CD14-positive monocyte (primary cell): ENCODE measurements at regions not wholly inside any gene's neighbourhood (a gene's known extent, or its start where the extent isn't known, plus 50 kb on each side); places are given as distances from the start of the nearest gene placed in this dataset.

ENCODE experiments used
- DNase-seq, 3 donors: peaks; one replicate each; pipeline ENCODE4 v3.0.0-alpha.2; 2011 to 2022
- H2AFZ ChIP-seq: 2 replicates; pipeline ENCODE4 v1.6.0; 2012; ENCODE audit warnings: mild to moderate bottlenecking, low read depth, low read length, inconsistent platforms; ENCODE audit not compliant: insufficient read depth, poor library complexity, severe bottlenecking
- H3K27ac ChIP-seq, 2 donors: 1 replicate in 1 of 2; 2 replicates in 1 of 2; pipeline ENCODE4 v1.5.1; 2012 to 2013; ENCODE audit warnings: low read length in 2 of 2, control low read depth in 1 of 2, inconsistent platforms in 1 of 2, low read depth in 1 of 2, mild to moderate bottlenecking in 1 of 2
- H3K27me3 ChIP-seq, 2 donors: one replicate each; pipeline versions ENCODE4 v1.6.0 to v1.6.1; 2011 to 2013; ENCODE audit warnings: low read length in 2 of 2; ENCODE audit not compliant: control insufficient read depth in 2 of 2, insufficient read depth in 2 of 2
- H3K36me3 ChIP-seq, 2 donors: replicated peaks in 1 of 2; 1 replicate in 1 of 2; 2 replicates in 1 of 2; pipeline versions ENCODE4 v1.5.1 to v1.6.1; 2012 to 2013; ENCODE audit warnings: low read length in 2 of 2, control low read depth in 1 of 2, inconsistent platforms in 1 of 2, mild to moderate bottlenecking in 1 of 2; ENCODE audit not compliant: insufficient read depth in 2 of 2, control insufficient read depth in 1 of 2
- H3K4me1 ChIP-seq, 2 donors: 1 replicate in 1 of 2; 2 replicates in 1 of 2; pipeline versions ENCODE4 v1.5.1 to v1.6.1; 2012 to 2013; ENCODE audit warnings: low read length in 2 of 2, control low read depth in 1 of 2, inconsistent platforms in 1 of 2, mild to moderate bottlenecking in 1 of 2, moderate library complexity in 1 of 2; ENCODE audit not compliant: insufficient read depth in 2 of 2, control insufficient read depth in 1 of 2
- H3K4me2 ChIP-seq: replicated peaks from 2 replicates; pipeline ENCODE3; 2012; ENCODE audit warnings: low read length, moderate library complexity, mild to moderate bottlenecking; ENCODE audit not compliant: poor library complexity, severe bottlenecking; ENCODE audit errors: extremely low read depth
- H3K4me3 ChIP-seq, 3 experiments: fragments of 200-600 bp in 1 of 3; sonication (generic) in 1 of 3; replicated peaks in 1 of 3; 1 replicate in 2 of 3; 2 replicates in 1 of 3; pipeline ENCODE4 v1.5.1; 2011 to 2013; ENCODE audit warnings: low read length in 3 of 3, mild to moderate bottlenecking in 3 of 3, control low read depth in 2 of 3, low read depth in 2 of 3, inconsistent platforms in 1 of 3, moderate library complexity in 1 of 3
- H3K79me2 ChIP-seq: 2 replicates; pipeline ENCODE4 v1.6.0; 2012; ENCODE audit warnings: mild to moderate bottlenecking, control low read depth, inconsistent platforms, low read length, moderate library complexity; ENCODE audit not compliant: insufficient read depth
- H3K9ac ChIP-seq: 2 replicates; pipeline ENCODE4 v1.6.0; 2017; ENCODE audit warnings: low read length, mild to moderate bottlenecking; ENCODE audit not compliant: insufficient read depth, poor library complexity, severe bottlenecking
- H3K9me3 ChIP-seq, 2 donors: replicated peaks in 1 of 2; 1 replicate in 1 of 2; 2 replicates in 1 of 2; pipeline versions ENCODE4 v1.5.1 to v1.6.1; 2012 to 2013; ENCODE audit warnings: low read length in 2 of 2, control low read depth in 1 of 2; ENCODE audit not compliant: control insufficient read depth in 1 of 2, insufficient read depth in 1 of 2
- H4K20me1 ChIP-seq: 2 replicates; pipeline ENCODE4 v1.6.0; 2012; ENCODE audit warnings: mild to moderate bottlenecking, low read length, control low read depth, moderate library complexity; ENCODE audit not compliant: insufficient read depth
- H3K27ac Mint-ChIP-seq, 7 donors: one replicate each; pipeline ENCODE4 v1.8.0; 2020; ENCODE audit warnings: mild to moderate bottlenecking in 7 of 7, mixed read lengths in 7 of 7, moderate library complexity in 6 of 7, inconsistent platforms in 2 of 7
- H3K27me3 Mint-ChIP-seq, 3 donors: one replicate each; pipeline ENCODE4 v1.8.0; 2021 to 2022; ENCODE audit warnings: low read depth in 3 of 3, mild to moderate bottlenecking in 3 of 3, mixed read lengths in 3 of 3, moderate library complexity in 3 of 3, inconsistent platforms in 1 of 3
- H3K36me3 Mint-ChIP-seq, 2 donors: one replicate each; pipeline ENCODE4 v1.8.0; 2020; ENCODE audit warnings: mixed read lengths in 2 of 2, inconsistent platforms in 1 of 2, mild to moderate bottlenecking in 1 of 2
- H3K4me1 Mint-ChIP-seq: one replicate; pipeline ENCODE4 v1.8.0; 2020; ENCODE audit warnings: mild to moderate bottlenecking, mixed read lengths
- H3K4me3 Mint-ChIP-seq, 2 donors: one replicate each; pipeline ENCODE4 v1.8.0; 2020; ENCODE audit warnings: mild to moderate bottlenecking in 2 of 2, mixed read lengths in 2 of 2, moderate library complexity in 1 of 2
- H3K9me3 Mint-ChIP-seq, 7 donors: one replicate each; pipeline ENCODE4 v1.8.0; 2020 to 2022; ENCODE audit warnings: mixed read lengths in 7 of 7, mild to moderate bottlenecking in 6 of 7, moderate library complexity in 6 of 7, inconsistent platforms in 2 of 7
- WGBS: methylation state at CpG from one replicate; pipeline ENCODE4 v1.1.5; 2013; ENCODE audit warnings: missing lambda C conversion rate; ENCODE audit not compliant: insufficient coverage; 5-methylcytosine and 5-hydroxymethylcytosine counted together
- intact Hi-C, 2 donors: fragments of 100-400 bp; cut with micrococcal nuclease; formaldehyde crosslinking; loops; one replicate each; pipeline versions ENCODE4 v1.15.0 to v1.15.1; 2023
- TF ChIP-seq, protein P1 (sequence below): fragments of 200-600 bp; IDR thresholded peaks from one replicate; pipeline ENCODE4 v1.8.0; 2022; ENCODE audit warnings: antibody characterized with exemption, mild to moderate bottlenecking

DNA sequence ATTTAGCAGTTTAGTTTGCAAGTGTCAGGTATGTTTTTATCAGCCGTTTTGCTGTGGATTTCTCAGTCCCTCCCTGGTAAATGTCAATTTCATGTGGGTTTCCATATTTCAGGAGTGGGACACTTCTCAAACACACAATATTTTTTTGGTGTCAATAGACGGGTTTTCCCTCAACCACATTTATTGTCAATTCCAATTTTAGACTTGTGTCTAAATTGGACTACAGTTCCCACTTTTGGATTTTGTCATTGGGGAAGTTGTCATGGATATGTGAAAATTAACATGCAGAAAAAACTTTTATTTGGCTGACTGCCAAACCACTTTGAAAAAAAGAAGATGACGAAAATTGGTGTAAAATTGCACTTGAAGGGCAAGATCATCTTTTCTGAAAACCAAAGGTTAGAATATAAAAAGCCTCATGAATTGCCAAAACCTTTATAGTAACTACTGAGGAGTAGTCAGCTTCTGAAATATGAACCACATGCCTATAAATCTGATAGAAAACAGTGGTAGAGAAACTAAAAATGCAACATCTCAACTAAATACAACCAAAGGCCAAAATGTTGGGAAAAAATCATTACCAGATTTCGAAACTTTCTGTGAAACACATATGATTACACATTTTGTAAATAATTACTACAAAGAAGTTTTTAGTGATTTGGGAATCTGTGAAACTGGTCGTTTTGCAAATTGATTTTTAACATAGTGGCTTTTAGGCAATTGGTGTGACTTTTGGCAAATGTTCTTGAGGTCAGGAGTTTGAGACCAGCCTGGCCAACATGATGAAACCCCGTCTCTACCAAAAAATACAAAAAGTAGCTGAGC is 106.4 kb downstream of the BCL2L11 start:
- H3K79me2 ChIP-seq = no peaks in the 10 kb centered on the region
- H3K4me1 Mint-ChIP-seq = peaks cover 22% of the 10 kb centered on the region
- H3K4me2 ChIP-seq = no peak overlapping the region
- no peak overlapping the region for H3K4me3 ChIP-seq
- H3K9ac ChIP-seq = no peak overlapping the region
- H3K36me3 Mint-ChIP-seq = peaks cover 2 to 15% of the 10 kb centered on the region in 2 donors
- H3K36me3 ChIP-seq = no peaks in the 10 kb centered on the region
- H2AFZ ChIP-seq = no peak overlapping the region
- H3K27ac ChIP-seq = no peak overlapping the region
- peak; percentile 49 to 58 (median 56) for DNase-seq
- no peak overlapping the region for H3K4me3 Mint-ChIP-seq
- H3K9me3 ChIP-seq = peaks cover 5 to 26% of the 10 kb centered on the region in 2 donors
- H3K27me3 Mint-ChIP-seq = peaks cover 0 to 5% (median 2%) of the 10 kb centered on the region in 3 donors
- H3K9me3 Mint-ChIP-seq = peaks cover 11 to 24% (median 19%) of the 10 kb centered on the region in 7 donors
- H4K20me1 ChIP-seq = no peaks in the 10 kb centered on the region
- peaks cover 21 to 22% of the 10 kb centered on the region in 2 donors for H3K4me1 ChIP-seq
- H3K27ac Mint-ChIP-seq = peak overlapping the region in 5 of 7 donors; percentile 31 to 78 (median 49)
- no peaks in the 10 kb centered on the region for H3K27me3 ChIP-seq
- TF ChIP-seq, protein P1, sequence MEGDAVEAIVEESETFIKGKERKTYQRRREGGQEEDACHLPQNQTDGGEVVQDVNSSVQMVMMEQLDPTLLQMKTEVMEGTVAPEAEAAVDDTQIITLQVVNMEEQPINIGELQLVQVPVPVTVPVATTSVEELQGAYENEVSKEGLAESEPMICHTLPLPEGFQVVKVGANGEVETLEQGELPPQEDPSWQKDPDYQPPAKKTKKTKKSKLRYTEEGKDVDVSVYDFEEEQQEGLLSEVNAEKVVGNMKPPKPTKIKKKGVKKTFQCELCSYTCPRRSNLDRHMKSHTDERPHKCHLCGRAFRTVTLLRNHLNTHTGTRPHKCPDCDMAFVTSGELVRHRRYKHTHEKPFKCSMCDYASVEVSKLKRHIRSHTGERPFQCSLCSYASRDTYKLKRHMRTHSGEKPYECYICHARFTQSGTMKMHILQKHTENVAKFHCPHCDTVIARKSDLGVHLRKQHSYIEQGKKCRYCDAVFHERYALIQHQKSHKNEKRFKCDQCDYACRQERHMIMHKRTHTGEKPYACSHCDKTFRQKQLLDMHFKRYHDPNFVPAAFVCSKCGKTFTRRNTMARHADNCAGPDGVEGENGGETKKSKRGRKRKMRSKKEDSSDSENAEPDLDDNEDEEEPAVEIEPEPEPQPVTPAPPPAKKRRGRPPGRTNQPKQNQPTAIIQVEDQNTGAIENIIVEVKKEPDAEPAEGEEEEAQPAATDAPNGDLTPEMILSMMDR = no peak
- intact Hi-C loops = no loop called here
- WGBS = 40% methylated on average over 1 of the region's 6 CpGs

DNA sequence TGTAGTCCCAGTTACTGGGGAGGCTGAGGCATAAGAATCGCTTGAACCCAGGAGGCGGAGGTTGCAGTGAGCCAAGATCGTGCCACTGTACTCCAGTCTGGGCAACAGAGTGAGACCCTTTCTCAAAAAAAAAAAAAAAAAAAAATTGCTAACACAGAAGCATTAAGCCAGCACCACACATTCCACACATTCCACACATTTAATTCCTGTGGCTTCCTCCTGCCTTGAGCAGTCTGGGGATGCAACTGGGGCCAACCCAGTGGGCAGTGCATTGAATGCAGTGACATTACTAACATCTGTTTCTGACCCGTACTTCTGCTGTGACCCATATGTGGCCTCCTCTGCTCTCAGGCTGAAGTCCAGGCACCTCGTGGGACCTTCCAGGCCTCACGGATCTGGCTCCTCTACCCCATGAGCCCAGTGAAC is 107.0 kb downstream of the BCL2L11 start:
- Mint-ChIP-seq H3K27me3 (peaks cover 0 to 5% (median 2%) of the 10 kb centered on the region in 3 donors), H3K4me1 (peaks cover 16% of the 10 kb centered on the region), H3K4me3 (no peak overlapping the region), H3K27ac (peak overlapping the region in 3 of 7 donors; percentile 31 to 78 (median 64)), H3K9me3 (peaks cover 11 to 23% (median 17%) of the 10 kb centered on the region in 7 donors), H3K36me3 (peaks cover 2 to 14% of the 10 kb centered on the region in 2 donors)
- Histone ChIP-seq H3K9ac (no peak overlapping the region), H3K4me1 (peaks cover 15 to 16% of the 10 kb centered on the region in 2 donors), H3K9me3 (peaks cover 5 to 26% of the 10 kb centered on the region in 2 donors), H3K36me3 (no peaks in the 10 kb centered on the region), H3K4me3 (no peak overlapping the region), H2AFZ (no peak overlapping the region), H3K27me3 (no peaks in the 10 kb centered on the region), H3K27ac (no peak overlapping the region), H3K79me2 (no peaks in the 10 kb centered on the region), H3K4me2 (no peak overlapping the region), H4K20me1 (no peaks in the 10 kb centered on the region)
- WGBS = 100% methylated on average over 2 of the region's 6 CpGs
- DNase-seq = no peak
- TF ChIP-seq, protein P1 = no peak
- intact Hi-C loops = no loop called here
